ENCODE measurements at regions not wholly inside any gene's neighbourhood (a gene's known extent, or its start where the extent isn't known, plus 50 kb on each side); places are given as distances from the start of the nearest gene placed in this dataset.

DNA sequence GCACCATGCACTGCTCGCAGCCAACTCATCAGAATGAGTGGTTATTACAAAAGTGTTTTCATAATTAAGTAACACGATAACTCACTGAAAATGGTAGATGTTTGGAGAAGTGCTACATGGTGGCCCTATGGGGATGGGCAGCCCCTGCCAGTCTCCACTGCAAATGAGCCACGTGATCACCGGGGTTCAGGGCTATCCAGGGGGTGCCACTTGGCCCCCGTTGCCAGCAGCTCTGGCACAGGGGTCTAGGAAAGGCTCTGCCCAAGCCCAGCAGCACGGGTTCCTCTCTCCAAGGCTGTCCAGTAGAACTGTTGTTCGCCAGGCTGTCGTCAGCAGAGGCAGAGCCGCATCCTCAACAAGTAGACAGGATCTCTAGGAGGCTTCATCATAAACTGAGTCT, 382.1 kb upstream of the B3GAT1 start:
- no peaks in the 10 kb centered on the region for H3K27me3 Mint-ChIP-seq (ENCODE audit: low read depth)
- no peak for DNase-seq (ENCODE audit: low spot score)
- H3K4me1 Mint-ChIP-seq: peaks cover 7% of the 10 kb centered on the region; the same call in 1 of the 2 replicates
- ChIA-PET CTCF (no interaction called here), POLR2A (no interaction called here)
- peaks cover 6% of the 10 kb centered on the region for H3K9me3 Mint-ChIP-seq
- H3K27ac Mint-ChIP-seq: no peak overlapping the region
- ATAC-seq: no peak
- no peak overlapping the region for H3K4me3 Mint-ChIP-seq
- no peaks in the 10 kb centered on the region for H3K36me3 Mint-ChIP-seq
- TF ChIP-seq ELF4 (CRISPR knock-in tag; IDR thresholded peaks at IDR 0.05; ENCODE audit: low read depth): no peak
- TF ChIP-seq MYBL2 (CRISPR knock-in tag; IDR thresholded peaks at IDR 0.05): no peak
- TF ChIP-seq CREB1 (CRISPR knock-in tag; IDR thresholded peaks at IDR 0.05): no peak
- no peak for TF ChIP-seq ZNF423 (CRISPR knock-in tag; IDR thresholded peaks at IDR 0.05)
- TF ChIP-seq, protein P1, sequence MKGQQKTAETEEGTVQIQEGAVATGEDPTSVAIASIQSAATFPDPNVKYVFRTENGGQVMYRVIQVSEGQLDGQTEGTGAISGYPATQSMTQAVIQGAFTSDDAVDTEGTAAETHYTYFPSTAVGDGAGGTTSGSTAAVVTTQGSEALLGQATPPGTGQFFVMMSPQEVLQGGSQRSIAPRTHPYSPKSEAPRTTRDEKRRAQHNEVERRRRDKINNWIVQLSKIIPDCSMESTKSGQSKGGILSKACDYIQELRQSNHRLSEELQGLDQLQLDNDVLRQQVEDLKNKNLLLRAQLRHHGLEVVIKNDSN (CRISPR knock-in tag; IDR thresholded peaks at IDR 0.05): no peak
- TF ChIP-seq GABPB1 (CRISPR knock-in tag; IDR thresholded peaks at IDR 0.05): no peak
- TF ChIP-seq HMGA2 (CRISPR knock-in tag; IDR thresholded peaks at IDR 0.05): no peak
- TF ChIP-seq, protein P2, sequence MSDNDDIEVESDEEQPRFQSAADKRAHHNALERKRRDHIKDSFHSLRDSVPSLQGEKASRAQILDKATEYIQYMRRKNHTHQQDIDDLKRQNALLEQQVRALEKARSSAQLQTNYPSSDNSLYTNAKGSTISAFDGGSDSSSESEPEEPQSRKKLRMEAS (CRISPR knock-in tag; IDR thresholded peaks at IDR 0.05): no peak

DNA sequence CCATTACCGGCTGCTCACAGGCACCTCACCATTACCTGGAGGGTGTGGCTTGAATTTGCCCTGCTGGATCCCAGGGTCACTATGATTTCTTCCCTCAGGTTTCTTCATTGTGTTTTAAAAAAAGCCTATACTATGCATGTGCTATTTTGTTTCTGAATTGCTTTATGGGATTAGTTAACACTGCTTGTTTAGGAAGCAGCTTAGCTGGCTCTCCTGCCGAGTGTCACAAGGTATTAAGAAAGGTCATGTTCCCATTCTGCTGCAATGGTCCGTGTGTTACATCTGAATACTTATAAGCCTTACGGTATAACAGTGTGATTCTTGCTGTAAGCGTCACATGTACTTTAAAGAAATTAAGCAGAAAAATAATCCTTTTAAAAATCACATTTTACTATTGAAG, 380.6 kb upstream of the B3GAT1 start:
- ATAC-seq (no peak), DNase-seq (ENCODE audit: low spot score) (no peak)
- TF ChIP-seq, protein P3, sequence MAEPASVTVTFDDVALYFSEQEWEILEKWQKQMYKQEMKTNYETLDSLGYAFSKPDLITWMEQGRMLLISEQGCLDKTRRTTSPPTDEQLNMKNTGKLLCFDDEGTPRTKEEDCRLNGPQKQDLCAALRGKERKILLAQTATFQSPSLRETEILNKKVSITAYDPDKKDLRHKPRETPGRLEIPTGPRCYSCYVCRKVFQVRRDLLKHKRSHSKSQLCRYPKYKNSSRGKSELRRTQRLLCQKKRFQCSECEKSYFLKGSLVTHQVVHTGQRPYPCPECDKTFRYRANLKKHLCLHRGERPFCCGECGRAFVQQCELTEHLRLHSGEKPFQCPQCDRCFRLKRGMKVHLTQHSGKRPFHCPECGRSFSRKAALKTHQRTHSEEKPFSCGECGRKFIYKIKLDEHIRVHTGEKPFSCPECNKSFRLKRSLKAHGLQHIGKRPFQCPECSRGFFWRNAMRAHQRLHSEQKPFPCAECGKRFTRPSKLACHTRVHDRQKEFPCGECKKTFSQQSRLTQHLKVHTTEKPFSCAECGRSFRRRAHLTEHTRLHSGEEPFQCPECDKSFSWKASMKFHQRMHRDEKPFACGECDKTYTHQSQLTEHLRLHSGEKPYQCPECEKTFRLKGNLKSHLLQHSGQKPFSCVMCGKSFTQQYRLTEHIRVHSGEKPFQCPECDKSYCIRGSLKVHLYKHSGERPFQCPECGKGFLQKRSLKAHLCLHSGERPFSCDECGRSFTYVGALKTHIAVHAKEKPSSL (CRISPR knock-in tag; conservative IDR thresholded peaks at IDR 0.05): no peak
- TF ChIP-seq, protein P4, sequence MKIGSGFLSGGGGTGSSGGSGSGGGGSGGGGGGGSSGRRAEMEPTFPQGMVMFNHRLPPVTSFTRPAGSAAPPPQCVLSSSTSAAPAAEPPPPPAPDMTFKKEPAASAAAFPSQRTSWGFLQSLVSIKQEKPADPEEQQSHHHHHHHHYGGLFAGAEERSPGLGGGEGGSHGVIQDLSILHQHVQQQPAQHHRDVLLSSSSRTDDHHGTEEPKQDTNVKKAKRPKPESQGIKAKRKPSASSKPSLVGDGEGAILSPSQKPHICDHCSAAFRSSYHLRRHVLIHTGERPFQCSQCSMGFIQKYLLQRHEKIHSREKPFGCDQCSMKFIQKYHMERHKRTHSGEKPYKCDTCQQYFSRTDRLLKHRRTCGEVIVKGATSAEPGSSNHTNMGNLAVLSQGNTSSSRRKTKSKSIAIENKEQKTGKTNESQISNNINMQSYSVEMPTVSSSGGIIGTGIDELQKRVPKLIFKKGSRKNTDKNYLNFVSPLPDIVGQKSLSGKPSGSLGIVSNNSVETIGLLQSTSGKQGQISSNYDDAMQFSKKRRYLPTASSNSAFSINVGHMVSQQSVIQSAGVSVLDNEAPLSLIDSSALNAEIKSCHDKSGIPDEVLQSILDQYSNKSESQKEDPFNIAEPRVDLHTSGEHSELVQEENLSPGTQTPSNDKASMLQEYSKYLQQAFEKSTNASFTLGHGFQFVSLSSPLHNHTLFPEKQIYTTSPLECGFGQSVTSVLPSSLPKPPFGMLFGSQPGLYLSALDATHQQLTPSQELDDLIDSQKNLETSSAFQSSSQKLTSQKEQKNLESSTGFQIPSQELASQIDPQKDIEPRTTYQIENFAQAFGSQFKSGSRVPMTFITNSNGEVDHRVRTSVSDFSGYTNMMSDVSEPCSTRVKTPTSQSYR (CRISPR knock-in tag; IDR thresholded peaks at IDR 0.05): no peak
- TF ChIP-seq, protein P5, sequence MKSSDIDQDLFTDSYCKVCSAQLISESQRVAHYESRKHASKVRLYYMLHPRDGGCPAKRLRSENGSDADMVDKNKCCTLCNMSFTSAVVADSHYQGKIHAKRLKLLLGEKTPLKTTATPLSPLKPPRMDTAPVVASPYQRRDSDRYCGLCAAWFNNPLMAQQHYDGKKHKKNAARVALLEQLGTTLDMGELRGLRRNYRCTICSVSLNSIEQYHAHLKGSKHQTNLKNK (CRISPR knock-in tag; IDR thresholded peaks at IDR 0.05): no peak
- TF ChIP-seq MYBL2 (CRISPR knock-in tag; IDR thresholded peaks at IDR 0.05): no peak
- no peak for TF ChIP-seq FOXK1 (CRISPR knock-in tag; IDR thresholded peaks at IDR 0.05)
- TF ChIP-seq FOXP1 (CRISPR knock-in tag; IDR thresholded peaks at IDR 0.05; ENCODE audit: borderline replicate concordance): no peak
- TF ChIP-seq PRRX2 (CRISPR knock-in tag; IDR thresholded peaks at IDR 0.05): no peak
- TF ChIP-seq ZNF423 (CRISPR knock-in tag; IDR thresholded peaks at IDR 0.05): no peak
- TF ChIP-seq NR3C1 (CRISPR knock-in tag; conservative IDR thresholded peaks at IDR 0.05; ENCODE audit: low read depth): no peak
- no peak for TF ChIP-seq ZNF219 (CRISPR knock-in tag; IDR thresholded peaks at IDR 0.05; ENCODE audit: borderline replicate concordance)
- TF ChIP-seq EMX1 (CRISPR knock-in tag; IDR thresholded peaks at IDR 0.05): no peak
- no peak for TF ChIP-seq NFE2L1 (CRISPR knock-in tag; IDR thresholded peaks at IDR 0.05)
- TF ChIP-seq, protein P6, sequence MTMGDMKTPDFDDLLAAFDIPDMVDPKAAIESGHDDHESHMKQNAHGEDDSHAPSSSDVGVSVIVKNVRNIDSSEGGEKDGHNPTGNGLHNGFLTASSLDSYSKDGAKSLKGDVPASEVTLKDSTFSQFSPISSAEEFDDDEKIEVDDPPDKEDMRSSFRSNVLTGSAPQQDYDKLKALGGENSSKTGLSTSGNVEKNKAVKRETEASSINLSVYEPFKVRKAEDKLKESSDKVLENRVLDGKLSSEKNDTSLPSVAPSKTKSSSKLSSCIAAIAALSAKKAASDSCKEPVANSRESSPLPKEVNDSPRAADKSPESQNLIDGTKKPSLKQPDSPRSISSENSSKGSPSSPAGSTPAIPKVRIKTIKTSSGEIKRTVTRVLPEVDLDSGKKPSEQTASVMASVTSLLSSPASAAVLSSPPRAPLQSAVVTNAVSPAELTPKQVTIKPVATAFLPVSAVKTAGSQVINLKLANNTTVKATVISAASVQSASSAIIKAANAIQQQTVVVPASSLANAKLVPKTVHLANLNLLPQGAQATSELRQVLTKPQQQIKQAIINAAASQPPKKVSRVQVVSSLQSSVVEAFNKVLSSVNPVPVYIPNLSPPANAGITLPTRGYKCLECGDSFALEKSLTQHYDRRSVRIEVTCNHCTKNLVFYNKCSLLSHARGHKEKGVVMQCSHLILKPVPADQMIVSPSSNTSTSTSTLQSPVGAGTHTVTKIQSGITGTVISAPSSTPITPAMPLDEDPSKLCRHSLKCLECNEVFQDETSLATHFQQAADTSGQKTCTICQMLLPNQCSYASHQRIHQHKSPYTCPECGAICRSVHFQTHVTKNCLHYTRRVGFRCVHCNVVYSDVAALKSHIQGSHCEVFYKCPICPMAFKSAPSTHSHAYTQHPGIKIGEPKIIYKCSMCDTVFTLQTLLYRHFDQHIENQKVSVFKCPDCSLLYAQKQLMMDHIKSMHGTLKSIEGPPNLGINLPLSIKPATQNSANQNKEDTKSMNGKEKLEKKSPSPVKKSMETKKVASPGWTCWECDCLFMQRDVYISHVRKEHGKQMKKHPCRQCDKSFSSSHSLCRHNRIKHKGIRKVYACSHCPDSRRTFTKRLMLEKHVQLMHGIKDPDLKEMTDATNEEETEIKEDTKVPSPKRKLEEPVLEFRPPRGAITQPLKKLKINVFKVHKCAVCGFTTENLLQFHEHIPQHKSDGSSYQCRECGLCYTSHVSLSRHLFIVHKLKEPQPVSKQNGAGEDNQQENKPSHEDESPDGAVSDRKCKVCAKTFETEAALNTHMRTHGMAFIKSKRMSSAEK (CRISPR knock-in tag; IDR thresholded peaks at IDR 0.05; ENCODE audit: borderline replicate concordance): no peak
- TF ChIP-seq, protein P7, sequence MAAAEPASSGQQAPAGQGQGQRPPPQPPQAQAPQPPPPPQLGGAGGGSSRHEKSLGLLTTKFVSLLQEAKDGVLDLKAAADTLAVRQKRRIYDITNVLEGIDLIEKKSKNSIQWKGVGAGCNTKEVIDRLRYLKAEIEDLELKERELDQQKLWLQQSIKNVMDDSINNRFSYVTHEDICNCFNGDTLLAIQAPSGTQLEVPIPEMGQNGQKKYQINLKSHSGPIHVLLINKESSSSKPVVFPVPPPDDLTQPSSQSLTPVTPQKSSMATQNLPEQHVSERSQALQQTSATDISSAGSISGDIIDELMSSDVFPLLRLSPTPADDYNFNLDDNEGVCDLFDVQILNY (CRISPR knock-in tag; IDR thresholded peaks at IDR 0.05): no peak
- H3K27me3 Mint-ChIP-seq (ENCODE audit: low read depth): no peaks in the 10 kb centered on the region
- peaks cover 7% of the 10 kb centered on the region; the same call in 1 of the 2 replicates for H3K4me1 Mint-ChIP-seq
- ChIA-PET CTCF (no interaction called here), POLR2A (no interaction called here)
- no peaks in the 10 kb centered on the region for H3K36me3 Mint-ChIP-seq
- H3K27ac Mint-ChIP-seq: no peak overlapping the region
- peaks cover 12% of the 10 kb centered on the region for H3K9me3 Mint-ChIP-seq
- H3K4me3 Mint-ChIP-seq: no peak overlapping the region

All from WTC11 (cell line).